GM18909 (cell line): ENCODE measurements at regions not wholly inside any gene's neighbourhood (a gene's known extent, or its start where the extent isn't known, plus 50 kb on each side); places are given as distances from the start of the nearest gene placed in this dataset.
A peak's percentile ranks its signal among the peaks of the same experiment; 100 is the strongest.

Source experiments
- ATAC-seq: cut with Tn5 transposase; IDR thresholded peaks from one replicate; pipeline ENCODE4 v1.9.1; 2021; ENCODE audit warnings: mild to moderate bottlenecking; ENCODE audit not compliant: unreplicated experiment, poor library complexity

DNA sequence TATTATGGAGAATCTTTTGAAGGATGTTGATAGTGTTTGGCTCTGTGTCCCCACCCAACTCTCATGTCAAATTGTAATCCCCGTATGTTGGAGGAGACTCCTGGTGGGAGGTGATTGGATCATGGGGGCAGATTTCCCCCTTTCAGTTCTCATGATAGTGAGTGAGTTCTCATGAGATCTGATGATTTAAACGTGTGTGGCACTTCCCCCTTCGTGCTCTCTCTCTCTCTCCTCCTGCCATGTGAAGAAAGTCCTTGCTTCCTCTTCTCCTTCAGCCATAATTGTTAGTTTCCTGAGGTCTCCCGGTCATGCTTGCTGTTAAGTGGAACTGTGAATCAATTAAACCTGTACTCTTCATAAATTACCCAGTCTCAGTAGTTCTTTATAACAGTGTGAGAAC lies 166.1 kb upstream of the NUDT6 start:
- no peak for ATAC-seq

DNA sequence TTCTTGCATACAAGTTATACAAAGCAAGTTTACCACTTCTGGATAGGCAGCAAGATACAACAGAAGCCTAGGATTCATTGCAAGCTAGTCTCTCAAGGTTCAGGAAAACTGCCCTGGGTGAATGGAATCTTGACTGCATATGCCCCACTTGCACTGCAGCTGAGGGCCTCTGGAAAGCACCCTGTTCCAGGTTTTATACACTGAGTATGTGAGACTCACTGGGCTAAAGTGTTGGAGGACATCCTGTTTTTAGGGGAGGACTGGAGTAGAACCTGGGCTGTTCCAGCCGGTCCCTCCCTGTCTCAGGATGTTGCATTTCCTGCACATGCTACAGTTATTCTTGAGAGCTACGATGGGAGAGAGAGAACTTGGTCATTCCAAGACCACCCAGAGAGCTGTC lies 168.5 kb upstream of the NUDT6 start:
- no peak for ATAC-seq

DNA sequence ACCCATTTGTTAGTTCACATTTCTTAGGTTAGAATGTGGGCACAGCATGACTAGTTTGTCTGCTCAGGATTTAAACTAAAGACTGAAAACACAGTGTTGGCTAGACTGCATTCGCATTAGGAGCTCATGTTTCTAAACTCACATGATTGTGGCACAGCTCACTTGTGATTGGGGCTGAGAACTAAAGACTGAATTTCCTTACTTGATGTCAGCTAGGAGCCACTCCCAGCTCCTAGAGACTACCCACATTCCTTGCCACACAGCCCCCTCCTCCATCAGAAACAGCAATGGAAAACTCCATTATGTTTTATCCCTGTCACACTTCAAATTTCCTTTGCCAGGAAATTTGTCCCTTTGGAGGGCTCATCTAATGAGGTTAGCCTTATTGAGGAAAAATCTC lies 170.2 kb upstream of the NUDT6 start:
- ATAC-seq: no peak

DNA sequence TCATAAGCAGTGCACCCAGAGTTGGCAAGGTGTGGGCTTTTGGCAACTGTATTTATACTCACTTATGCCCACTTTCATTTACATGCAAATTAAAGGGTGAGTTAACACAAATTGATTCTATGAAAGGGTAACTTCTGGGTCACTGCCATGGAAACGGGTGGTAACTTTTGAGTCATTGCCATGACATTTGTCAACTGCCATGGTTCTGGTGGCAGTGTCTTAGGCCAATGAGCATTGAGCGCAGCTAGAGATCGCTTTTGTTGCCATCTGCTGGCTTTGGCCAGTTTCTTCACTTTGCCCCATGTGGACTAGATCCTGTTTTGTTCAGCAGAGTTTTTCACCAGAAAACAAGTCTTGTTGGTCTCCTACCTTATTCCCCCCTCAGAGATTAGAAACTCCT lies 170.8 kb upstream of the NUDT6 start:
- ATAC-seq: no peak

DNA sequence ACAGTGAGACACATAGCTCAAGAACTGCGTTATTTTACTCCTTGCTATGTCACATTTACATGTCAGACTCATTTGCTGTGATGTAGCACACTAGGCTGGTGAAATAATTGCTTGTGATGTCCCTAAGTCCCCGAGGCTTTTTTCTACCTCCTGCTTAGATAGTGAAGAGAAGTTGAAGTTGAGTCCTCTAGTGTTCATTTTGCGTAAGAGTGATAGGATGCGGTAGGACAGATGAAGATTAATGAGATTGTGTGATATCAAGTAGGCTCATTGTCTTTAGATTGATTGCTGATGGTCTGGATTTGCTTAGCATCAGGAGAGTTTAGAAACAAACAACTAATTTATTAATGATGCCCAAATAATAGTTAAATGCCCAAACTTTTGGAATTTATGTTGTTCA lies 173.6 kb upstream of the NUDT6 start:
- no peak for ATAC-seq

DNA sequence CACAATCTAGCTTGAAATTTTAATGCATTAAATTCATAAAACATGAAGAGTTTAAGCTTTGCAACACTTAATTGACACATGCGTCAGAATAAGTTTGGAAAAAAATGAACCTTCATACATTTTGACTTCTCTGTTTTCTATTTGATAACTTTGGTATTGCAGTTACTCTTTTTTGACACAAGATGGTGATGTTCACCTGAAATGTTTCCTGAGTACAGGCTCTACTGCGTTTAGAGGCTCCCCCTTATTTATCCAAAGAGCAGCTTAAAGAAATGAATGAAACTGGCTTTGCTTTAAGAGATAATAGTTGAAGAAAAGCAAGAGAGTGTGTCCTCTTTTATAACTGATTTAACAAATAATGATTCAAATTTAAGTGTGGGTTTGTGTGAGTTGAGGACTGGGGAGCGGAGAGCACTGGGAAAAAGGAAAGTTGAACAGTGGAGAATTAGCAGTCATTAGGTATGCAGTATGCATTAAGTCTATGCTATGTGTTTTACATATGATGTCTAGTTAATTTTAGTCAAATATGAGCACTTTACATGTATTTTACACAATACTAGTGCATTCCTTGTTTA lies 180.6 kb upstream of the NUDT6 start:
- peak; percentile 81 for ATAC-seq

DNA sequence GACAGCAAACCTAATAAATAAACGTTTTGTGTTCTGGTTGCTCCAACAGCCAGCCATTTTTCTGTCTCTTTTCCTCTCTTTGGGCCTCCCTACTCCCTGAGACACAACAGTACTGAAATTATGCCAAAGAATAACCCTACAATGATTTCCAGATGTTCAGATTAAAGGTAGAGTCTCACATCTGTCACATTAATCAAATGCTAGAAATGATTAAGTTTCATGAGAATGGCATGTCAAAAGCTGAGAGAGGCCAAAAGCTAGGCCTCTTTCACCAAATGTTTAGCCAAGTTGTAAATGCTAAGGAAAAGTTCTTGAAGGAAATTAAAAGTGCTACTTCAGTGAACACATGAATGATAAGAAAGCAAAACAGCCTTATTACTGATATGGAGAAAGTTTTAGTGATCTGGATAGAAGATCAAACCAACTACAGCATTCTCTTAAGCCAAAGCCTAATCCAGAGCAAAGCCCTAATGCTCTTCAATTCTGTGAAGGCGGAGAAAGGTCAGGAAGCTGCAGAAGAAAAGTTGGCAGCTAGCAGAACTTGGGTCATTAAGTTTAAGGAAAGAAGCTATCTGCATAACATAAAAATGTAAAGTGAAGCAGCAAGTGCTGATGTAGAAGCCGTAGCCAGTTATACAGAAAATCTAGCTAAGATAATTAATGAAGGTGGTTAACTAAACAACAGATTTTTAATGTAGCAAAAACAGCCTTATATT lies 182.1 kb upstream of the NUDT6 start:
- ATAC-seq: no peak

DNA sequence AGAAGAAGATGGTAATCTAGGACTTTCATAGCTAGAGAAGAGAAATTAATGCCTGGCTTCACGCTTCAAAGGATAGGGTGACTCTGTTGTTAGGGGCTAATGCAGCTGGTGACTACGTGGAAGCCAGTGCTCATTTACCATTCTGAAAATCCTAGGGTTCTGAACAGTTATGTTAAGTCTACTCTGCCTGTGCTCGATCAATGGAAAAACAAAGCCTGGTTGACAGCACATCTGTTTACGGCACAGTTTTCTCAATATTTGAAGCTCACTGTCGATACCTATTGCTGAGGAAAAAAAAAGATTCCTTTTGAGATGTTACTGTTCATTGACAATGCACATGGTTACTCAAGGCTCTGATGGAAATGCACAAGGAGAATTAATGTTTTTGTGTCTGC lies 182.6 kb upstream of the NUDT6 start:
- ATAC-seq: no peak

DNA sequence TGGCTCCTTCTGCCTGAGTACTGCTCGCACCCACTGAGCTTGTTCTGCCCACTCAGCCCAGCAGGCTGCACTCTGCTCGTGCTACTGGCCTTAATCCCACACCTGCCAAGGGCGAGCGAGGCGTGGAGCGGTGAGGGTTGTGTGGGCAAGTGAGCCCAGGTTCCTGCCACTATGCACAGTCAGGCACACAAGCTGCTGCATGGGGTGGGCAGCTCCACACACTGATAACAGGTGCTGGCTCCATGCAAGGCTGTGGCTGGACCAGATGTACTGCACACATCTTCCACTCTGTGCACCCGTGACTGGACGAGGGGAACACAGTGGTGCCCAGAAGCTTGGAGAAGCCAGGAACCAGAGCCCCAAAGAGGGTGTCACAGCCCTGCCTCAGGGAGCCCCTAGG lies 184.3 kb upstream of the NUDT6 start:
- no peak for ATAC-seq

DNA sequence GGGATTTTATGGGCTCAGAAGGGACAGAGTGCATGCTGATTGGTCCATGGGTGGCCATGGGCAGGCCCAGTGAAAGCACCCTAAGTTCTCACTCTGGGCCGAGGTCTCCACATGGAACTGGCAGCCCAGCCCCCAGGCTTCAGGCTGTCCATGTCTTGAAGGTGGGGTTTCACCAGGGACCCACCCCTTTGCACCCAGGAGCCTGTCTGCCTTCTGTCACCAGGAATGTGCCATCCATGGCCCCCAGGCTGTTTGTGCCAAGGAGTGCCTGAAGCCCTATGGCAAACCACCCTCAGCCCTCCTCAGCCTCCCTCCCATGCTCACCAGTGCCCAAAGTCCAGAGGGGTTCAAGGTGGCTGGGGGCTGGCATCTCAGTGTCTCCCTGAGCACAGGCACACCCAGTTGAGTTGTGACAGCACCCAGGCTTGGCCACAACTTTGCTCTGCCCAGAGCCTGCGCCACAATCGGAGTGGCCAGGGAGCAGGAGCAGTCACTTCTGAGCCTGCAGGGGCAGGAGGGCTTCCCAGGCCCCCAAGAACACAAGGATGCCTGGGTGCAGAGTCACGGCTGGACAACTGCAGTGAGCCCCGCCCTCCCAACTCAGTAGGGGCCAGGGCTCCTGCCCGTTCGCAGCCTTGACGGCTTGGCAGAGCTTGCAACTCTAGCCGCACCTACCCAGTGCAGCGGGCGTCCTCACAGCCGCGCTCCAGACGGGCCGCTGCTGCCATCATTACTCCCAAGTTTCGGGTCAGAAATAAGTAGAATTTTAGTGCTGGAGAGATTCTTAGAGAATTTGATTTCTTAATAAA lies 185.3 kb upstream of the NUDT6 start:
- ATAC-seq: no peak

DNA sequence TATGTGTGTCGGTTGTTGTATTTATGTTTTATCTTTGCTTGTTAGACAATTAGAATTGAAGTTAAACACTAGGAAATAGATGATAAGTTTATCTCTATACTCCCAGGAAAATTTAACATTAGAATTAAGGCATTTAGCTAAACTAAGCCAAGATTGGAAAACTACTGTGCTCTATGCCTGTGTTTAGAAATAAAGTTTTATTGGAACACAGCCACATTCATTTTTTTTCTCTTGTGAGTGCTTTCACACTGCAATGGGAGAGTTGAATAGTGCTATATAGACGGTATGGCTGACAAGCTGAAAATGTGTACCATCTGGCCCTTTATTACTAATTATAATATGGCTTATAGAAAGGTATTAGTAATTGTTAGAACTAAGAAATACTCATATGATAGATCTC lies 186.7 kb upstream of the NUDT6 start:
- ATAC-seq: no peak

DNA sequence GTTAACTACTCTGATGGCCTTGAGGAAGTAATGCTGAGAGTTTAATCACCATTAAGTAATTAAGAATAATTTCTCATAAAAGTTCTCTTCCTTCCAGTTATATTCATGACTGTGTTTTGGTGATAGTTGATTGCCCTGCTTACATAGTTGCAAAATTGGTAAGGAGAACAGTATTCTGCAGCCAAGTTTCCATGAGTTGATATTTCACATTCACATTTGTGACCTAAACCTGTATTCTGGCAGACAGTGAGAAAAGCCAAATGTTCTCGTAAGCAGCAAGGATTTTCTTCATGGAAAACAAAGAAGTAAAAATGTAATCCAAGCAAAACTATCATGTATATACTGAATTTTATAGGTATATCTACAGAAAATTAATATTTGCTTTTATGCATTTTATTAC lies 187.8 kb upstream of the NUDT6 start:
- no peak for ATAC-seq

DNA sequence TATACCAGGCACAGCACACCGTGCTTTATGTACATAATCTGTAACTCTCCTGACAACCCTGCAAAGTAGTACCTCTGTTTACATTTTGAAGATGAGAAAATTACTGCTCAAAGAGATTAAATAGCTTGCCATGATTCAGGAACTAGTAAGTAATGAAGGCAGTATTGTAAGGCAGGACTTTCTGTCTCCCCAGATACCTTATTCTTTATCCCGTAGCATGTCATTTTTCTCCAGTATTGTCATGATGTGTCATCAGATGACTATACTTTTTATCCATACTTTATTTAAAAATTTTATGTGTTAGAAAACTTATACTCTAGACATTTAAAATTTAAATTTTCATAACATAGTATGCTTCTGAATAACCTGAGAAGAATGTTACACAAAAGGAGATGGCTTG lies 188.3 kb upstream of the NUDT6 start:
- ATAC-seq: no peak

DNA sequence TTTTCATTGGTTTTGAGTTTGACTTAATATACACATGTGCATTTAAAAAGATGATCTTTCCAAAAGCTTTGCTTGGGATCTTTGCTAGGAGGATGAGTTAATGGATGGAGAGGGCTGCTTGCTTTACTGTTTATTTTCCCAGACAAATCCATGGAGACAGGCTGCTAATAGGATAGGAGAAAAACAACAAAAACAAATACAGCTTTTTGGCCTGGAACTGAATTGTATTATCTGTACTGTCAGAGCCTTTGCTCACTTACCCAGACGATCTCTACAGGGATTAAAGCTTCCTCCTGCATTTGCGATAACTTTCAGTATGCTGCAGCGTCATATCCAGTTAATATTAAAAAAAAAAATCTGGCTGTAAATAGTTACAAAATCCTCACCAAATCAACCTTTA lies 190.8 kb upstream of the NUDT6 start:
- no peak for ATAC-seq

DNA sequence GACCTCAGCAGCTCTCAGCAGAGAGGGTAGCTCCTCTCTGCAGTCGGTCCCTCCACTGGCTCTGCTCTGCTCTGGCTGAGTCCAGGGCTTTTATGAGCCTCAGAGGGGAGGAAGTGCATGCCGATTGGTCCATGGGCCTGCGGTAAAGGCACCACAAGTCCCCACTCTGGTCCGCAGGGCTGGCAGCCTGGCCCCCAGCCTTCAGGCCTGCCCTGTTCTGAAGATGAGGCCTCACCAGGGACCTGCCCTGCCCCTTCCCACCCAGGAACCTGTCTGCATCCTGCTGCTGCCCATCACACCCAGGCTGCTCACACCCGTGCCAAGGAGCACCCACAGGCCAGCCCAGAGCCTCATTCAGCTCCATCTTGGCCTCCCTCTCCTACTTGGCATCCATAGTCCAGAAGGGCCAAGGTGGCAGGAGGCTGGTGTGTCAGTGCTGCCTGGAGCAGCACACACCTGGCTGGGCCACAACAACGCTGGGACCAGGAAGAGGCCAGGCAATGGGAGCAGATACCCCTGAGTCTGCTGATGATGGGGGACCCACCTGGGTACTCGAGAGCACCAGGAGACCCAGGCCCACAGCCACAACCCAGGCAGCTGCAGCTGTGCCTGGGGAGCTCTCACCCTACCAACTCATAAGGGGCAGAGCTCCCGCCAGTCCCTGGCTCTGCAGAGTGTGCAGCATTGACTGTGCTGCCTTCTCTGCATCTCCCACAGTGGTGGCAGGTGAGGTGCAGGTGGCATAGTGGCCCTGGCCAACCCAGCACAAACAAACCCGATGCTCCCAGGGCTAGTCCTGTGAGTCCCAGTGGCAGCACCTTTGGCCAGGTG lies 191.9 kb upstream of the NUDT6 start:
- no peak for ATAC-seq

DNA sequence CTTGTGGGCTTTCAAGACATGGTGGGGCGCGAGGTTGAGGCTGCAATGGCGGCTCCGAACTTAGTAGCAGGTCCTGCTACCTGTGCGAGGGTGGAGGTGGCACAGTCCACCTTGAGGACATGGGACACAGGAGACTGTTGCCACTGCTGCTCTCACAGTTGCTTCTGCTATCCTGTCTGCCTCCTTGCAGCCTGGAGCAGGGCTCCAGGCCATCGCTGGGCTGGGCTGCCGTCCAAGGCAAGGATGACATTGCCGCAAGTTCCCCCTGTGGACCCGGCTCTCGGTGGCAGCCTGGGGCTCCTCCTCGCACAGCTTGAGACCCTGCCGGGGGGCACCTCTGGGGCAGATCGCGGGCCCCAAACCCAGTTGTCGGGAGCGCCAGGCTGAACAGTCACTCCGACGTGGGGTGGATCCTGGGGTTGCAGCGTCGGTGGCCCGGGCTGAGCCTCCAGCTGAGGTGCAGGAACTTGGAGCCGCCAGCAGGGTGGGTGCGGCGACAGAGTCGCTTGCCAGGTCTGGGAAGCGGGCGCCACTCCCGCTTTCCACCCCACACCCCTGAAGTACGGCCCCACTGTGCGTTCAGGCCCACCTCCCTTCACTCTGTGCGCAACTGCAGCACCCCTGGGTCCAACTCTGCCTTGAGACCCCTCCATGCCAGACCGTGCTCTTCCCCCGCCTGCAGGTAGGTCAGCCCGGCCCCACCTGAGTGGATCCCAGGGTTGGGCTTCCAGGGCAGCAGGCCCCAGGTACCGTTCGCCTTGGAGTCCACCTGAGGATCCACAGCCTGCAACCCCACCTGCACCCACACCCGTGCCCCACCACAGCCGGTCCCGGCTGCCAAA lies 192.7 kb upstream of the NUDT6 start:
- ATAC-seq: no peak

DNA sequence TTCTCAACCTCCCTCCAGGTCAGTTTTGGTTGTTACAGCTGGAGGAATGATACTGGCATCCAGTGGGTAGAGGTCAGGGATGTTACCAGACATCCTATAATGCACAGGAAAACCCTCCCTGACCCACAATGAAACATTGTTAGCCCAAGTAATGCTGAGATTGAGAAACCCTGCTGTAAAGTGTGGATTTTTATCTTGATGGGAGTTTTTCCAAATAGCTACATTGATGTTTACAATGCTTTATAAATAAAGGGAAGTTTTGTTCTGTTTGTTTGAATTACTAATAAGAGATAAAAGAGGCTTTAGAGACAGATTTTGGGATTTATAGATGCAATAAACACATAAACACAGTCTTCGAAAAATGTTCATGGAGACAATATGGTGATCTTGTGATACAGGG lies 194.0 kb upstream of the NUDT6 start:
- no peak for ATAC-seq

DNA sequence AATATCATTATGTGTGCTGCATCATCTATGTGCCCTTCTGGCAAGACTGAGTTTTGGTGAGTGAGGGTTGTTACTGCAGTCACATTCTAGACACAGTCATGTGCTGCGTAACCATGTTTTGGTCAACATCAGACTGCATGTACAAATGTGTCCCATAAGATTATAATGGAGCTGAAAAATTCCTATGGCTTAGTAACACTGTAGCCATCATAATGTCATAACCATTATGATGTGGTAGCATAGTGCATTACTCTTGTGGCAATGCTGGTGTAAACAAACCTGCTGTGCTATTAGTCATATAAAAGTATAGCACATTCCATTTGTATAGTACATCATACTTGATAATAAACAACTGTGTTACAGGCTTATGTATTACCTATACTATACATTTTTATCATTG lies 198.1 kb upstream of the NUDT6 start:
- ATAC-seq: no peak

DNA sequence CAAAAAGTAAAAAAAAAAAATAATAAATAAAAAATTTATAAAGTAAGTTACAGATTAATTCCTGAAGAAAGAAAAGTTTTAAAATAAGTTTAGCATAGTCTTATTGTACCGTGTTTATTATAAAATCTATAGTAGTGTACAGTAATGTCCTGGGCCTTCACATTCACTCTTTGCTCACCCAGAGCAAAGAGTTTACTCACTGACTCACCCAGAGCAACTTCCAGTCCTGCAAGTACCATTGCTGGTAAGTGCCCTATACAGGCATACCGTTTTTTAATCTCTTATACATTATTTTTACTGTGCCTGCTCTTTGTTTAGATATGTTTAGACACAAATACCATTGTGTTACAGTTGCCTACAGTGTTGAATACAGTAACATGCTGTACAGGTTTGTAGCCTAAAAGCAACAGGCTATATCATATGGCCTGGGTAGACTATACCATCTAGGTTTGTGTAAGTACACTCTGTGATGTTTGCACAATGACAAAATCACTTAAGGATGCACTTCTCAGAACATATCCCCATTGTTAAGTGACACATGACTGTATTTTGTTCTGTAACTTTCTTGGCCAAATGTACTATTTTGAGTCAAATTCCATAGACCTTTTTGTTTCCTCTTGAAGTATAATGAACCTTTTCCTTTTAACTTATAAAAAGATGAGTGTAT lies 199.0 kb upstream of the NUDT6 start:
- ATAC-seq: no peak
